Parathyroid adenoma (tissue), 2 donors: ENCODE measurements at regions not wholly inside any gene's neighbourhood (a gene's known extent, or its start where the extent isn't known, plus 50 kb on each side); places are given as distances from the start of the nearest gene placed in this dataset.

Experiments used
- H2AFZ ChIP-seq: fragments of 300-600 bp; sonication (generic); one replicate; pipeline ENCODE4 v1.7.0; 2017; ENCODE audit warnings: antibody characterized with exemption, mild to moderate bottlenecking
- H3K27ac ChIP-seq: fragments of 300-600 bp; sonication (generic); one replicate; pipeline ENCODE4 v1.7.0; 2017
- H3K27me3 ChIP-seq: fragments of 300-600 bp; sonication (generic); one replicate; pipeline ENCODE4 v1.7.0; 2017; ENCODE audit warnings: low read length; ENCODE audit not compliant: control insufficient read depth, insufficient read depth
- H3K36me3 ChIP-seq: fragments of 300-600 bp; sonication (generic); one replicate; pipeline ENCODE4 v1.7.0; 2017; ENCODE audit warnings: low read length; ENCODE audit not compliant: control insufficient read depth, insufficient read depth
- H3K4me1 ChIP-seq: fragments of 300-600 bp; sonication (generic); one replicate; pipeline ENCODE4 v1.7.0; 2017; ENCODE audit warnings: control low read depth
- H3K4me2 ChIP-seq: fragments of 300-600 bp; sonication (generic); one replicate; pipeline ENCODE4 v1.7.0; 2017; ENCODE audit warnings: low read length
- H3K4me3 ChIP-seq: fragments of 300-600 bp; sonication (generic); one replicate; pipeline ENCODE4 v1.7.0; 2017; ENCODE audit warnings: low read depth, low read length
- H3K79me2 ChIP-seq: fragments of 300-600 bp; sonication (generic); one replicate; pipeline ENCODE4 v1.7.0; 2017; ENCODE audit warnings: control low read depth
- H3K9ac ChIP-seq: fragments of 300-600 bp; sonication (generic); one replicate; pipeline ENCODE4 v1.7.0; 2017; ENCODE audit warnings: mild to moderate bottlenecking
- H3K9me3 ChIP-seq: fragments of 300-600 bp; sonication (generic); one replicate; pipeline ENCODE4 v1.7.0; 2017; ENCODE audit warnings: low read length; ENCODE audit not compliant: control insufficient read depth
- CTCF ChIP-seq: fragments of 300-600 bp; sonication (generic); IDR thresholded peaks from one replicate; pipeline ENCODE4 v1.7.0; 2017; ENCODE audit warnings: antibody characterized with exemption, mild to moderate bottlenecking
- donor health status: primary hyperparathyroidism.

GRCh38 chr10:130780763-130781162 is 530.8 kb downstream of the TCERG1L start:
- Histone ChIP-seq H3K27me3 (no peaks in the 10 kb centered on the region), H3K27ac (no peak overlapping the region), H3K9me3 (no peaks in the 10 kb centered on the region), H3K4me3 (no peak overlapping the region), H3K79me2 (no peaks in the 10 kb centered on the region), H3K36me3 (no peaks in the 10 kb centered on the region), H3K4me1 (no peaks in the 10 kb centered on the region), H2AFZ (no peak overlapping the region), H3K4me2 (no peak overlapping the region), H3K9ac (no peak overlapping the region)
- TF ChIP-seq CTCF = no peak

GRCh38 chr10:130781206-130781605 is 530.3 kb downstream of the TCERG1L start:
- H3K4me3 ChIP-seq = no peak overlapping the region
- H3K27ac ChIP-seq = no peak overlapping the region
- TF ChIP-seq CTCF = no peak

GRCh38 chr10:130781623-130782022 is 529.9 kb downstream of the TCERG1L start:
- no peak overlapping the region for H3K27ac ChIP-seq

More at GRCh38 chr10:130781206-130781605, 530.3 kb downstream of the TCERG1L start:
- no peak overlapping the region for H2AFZ ChIP-seq
- no peak overlapping the region for H3K9ac ChIP-seq
- H3K9me3 ChIP-seq = no peaks in the 10 kb centered on the region
- no peaks in the 10 kb centered on the region for H3K27me3 ChIP-seq
- no peaks in the 10 kb centered on the region for H3K79me2 ChIP-seq
- H3K4me2 ChIP-seq = no peak overlapping the region
- no peaks in the 10 kb centered on the region for H3K36me3 ChIP-seq
- no peaks in the 10 kb centered on the region for H3K4me1 ChIP-seq

GRCh38 chr10:130782467-130782866 is 529.1 kb downstream of the TCERG1L start:
- no peak overlapping the region for H3K4me3 ChIP-seq
- H3K4me1 ChIP-seq = peaks cover 5% of the 10 kb centered on the region
- H3K9me3 ChIP-seq = no peaks in the 10 kb centered on the region
- no peak overlapping the region for H3K27ac ChIP-seq
- H3K4me2 ChIP-seq = no peak overlapping the region
- H3K36me3 ChIP-seq = no peaks in the 10 kb centered on the region
- H3K9ac ChIP-seq = no peak overlapping the region
- TF ChIP-seq CTCF = peak; percentile 16
- H3K27me3 ChIP-seq = no peaks in the 10 kb centered on the region
- no peak overlapping the region for H2AFZ ChIP-seq
- no peaks in the 10 kb centered on the region for H3K79me2 ChIP-seq

More at GRCh38 chr10:130781623-130782022, 529.9 kb downstream of the TCERG1L start:
- Histone ChIP-seq H3K36me3 (no peaks in the 10 kb centered on the region), H3K4me2 (no peak overlapping the region), H3K9me3 (no peaks in the 10 kb centered on the region), H3K9ac (no peak overlapping the region), H3K27me3 (no peaks in the 10 kb centered on the region), H3K4me1 (peaks cover 2% of the 10 kb centered on the region), H3K79me2 (no peaks in the 10 kb centered on the region), H2AFZ (no peak overlapping the region), H3K4me3 (no peak overlapping the region)
- TF ChIP-seq CTCF = no peak

GRCh38 chr10:130784326-130784725 is 527.2 kb downstream of the TCERG1L start:
- no peaks in the 10 kb centered on the region for H3K27me3 ChIP-seq
- no peaks in the 10 kb centered on the region for H3K9me3 ChIP-seq
- no peak for TF ChIP-seq CTCF

More at GRCh38 chr10:130784326-130784725, 527.2 kb downstream of the TCERG1L start:
- Histone ChIP-seq H3K4me1 (peaks cover 12% of the 10 kb centered on the region), H3K36me3 (no peaks in the 10 kb centered on the region), H3K79me2 (no peaks in the 10 kb centered on the region), H3K4me3 (no peak overlapping the region), H3K9ac (no peak overlapping the region), H3K27ac (no peak overlapping the region), H2AFZ (no peak overlapping the region), H3K4me2 (no peak overlapping the region)
